Stimulated activated CD8-positive, alpha-beta memory T cell treated with anti-CD3 and anti-CD28 coated beads, Interleukin-4, amount 100 ng/mL, for 24 hours (primary cell): ENCODE measurements at regions not wholly inside any gene's neighbourhood (a gene's known extent, or its start where the extent isn't known, plus 50 kb on each side); places are given as distances from the start of the nearest gene placed in this dataset.

ENCODE experiments used
- DNase-seq: peaks from one replicate; pipeline ENCODE4 v3.0.0-alpha.2; 2020; ENCODE audit warnings: low read depth

DNA sequence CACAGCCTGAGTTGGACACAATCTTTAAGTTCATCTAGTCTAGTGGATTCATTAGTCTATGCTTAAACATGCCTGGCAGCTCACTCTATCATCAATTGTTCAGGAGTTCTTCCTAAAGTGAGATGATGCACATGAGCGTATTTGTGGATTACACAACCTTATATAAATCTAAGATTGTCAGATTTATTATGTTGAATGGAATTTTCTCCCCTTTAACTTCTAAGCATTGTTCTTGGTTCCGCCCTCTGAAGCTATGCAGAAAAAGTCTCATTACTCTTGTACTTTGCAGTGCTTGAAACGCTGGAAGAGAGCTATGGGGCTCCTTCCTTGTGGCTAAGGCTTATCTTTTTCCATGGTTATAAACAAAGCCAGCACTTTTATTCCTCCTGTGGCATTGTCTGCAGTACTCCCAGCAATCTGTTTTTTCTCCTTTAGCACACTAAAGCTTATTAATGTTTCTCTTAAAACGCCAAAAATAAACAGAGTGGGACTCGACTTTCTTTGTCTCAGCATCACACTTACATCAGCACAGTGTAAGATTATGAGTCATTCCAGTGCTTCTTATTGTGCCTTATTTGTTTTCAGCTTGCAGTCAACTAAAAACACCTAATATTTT is 316.8 kb upstream of the CAMK1G start:
- DNase-seq, result no peak

DNA sequence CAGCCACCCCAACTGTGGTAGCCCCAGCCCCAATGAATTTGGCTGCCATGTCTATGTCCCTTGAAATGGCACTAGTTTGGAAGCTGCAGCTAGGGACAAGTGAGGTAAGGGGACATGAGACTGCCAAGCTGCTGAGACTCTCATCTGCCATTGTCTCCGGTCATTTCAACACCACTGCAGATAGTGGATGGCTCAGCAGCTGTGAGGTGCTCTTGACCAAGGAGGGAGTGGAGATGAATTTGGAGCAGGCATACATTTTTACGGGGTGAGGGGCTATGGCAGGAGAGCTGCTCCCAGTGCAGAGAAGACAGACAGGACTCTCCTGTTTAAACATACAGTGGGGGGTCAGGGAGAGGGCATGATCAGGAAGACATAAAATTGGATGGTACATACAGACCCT is 315.5 kb upstream of the CAMK1G start:
- DNase-seq, result no peak

DNA sequence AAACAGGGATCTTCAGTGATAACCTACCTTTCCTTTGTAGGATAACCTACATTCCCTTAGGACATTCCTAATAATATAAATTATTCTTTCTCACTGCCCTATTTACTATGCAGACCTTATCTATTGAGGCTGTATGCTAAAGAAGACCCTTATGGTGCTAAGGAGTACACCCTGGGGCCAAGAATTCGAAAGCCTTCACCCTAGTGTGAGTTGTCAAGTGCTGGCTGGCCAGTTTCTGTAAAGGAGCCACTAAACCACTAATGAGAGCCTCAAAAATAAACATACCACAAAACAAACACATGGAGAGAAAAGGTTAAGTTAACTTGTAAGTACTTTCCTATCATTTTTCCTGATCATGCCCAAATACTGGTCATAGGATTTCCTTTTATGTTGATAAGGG is 315.0 kb upstream of the CAMK1G start:
- no peak for DNase-seq

DNA sequence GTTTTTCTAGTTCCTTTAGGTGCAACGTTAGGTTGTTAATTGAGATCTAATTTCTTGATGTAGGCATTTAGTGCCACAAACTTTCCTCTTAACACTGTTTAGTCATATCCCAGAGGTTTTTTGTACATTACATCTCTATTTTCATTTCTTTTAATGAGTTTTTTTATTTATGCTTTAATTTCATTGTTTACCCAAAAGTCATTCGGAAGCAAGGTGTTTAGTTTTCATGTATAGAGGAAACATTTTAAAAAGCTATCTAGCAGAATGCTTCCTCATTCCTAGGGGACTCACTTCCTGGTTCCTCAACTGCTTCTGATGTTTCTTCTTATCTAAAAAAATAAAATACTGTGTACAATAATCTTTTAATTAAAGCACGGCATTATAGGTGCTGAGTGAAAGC is 307.2 kb upstream of the CAMK1G start:
- no peak for DNase-seq

DNA sequence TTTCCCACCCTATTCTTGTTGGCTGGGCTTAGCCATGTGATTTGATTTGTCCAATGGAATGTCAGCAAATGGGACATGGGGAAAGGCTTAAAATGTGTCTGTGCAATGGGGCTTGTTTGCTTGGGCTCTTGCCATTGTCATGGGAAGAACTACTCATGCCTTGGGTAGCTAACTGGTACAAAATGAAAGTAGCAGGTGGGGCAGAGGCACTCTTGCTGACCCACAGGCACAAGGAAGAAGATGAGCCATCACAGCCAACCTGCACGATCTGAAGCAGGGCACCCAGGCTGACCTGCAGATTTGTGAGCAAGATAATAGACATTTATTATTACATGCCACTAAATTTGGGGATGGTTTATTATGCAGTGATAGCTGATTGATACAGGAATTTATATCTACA is 305.9 kb upstream of the CAMK1G start:
- no peak for DNase-seq

DNA sequence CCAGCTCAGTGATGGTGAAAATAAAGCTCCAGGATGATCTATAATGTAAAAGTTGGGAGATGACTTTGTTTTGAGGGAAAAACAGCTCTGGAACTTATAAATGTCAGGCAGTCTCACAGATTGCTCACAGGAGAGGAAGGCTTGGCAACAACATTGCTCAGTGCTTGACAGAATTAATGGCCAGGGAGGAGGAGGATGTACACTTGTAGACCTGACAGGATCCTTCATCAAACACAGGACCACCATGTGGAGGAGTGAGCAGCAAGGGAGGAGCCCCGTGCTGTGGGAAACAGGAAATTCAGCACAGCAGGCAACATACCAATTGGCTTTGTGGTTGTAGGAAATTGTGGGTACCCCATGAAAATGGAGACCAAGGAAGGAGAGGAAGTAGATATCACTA is 291.8 kb upstream of the CAMK1G start:
- DNase-seq, result no peak

DNA sequence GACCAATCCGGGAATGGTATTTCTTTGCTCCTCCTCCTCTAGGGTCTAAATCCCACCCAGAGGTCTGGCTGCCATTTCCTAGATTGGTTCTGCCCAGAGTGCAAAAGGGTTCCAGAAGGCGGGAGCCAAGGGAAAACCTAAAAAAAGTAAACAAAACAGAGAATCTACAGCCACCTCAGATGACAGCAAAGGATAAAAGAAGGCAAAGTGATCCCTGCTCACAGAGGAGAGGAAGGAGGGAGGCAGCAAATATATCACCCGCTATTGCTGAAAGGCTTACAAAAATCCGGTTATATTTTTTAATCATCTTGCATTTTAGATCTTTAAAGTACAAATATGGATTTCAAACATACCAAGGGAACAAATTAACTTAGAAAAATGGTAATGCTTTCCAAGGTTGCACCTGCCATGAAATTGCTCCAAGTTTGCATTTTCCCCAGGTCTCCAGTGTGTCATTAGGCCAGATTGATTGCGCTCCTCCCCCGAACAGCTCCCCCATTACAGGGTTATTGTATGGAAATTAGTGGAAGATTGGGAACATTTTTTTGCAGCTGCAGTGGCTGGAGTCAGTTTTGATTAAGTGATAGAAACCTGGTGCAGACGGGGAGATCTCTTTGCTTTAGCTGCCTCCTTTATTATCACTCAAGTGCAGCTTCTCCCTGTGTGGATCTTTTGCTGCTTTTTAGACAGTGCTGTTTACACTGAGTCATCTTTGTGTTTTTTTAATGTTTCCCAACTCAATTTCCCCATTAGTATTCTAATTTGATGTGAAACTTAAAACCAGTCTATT is 280.5 kb upstream of the CAMK1G start:
- no peak for DNase-seq

DNA sequence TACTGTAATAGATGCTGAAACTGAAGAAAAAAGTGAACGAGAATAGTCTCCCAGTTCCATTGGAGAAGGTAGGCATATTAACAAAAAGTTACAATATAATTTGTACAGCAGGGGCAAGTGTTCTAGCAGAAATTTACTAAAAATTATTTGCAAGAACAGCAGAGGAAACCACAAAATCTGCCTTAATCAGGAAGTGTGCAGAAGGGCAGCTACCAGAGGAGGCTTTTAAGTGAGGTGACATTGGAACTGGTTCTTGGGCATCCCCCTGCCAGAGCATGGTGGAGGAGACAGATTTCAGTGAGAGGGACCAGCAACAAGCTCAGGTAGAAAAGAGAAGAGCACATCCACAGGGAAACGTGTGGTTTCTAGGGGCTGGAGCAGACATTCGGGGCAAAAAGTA is 279.3 kb upstream of the CAMK1G start:
- DNase-seq, result no peak

DNA sequence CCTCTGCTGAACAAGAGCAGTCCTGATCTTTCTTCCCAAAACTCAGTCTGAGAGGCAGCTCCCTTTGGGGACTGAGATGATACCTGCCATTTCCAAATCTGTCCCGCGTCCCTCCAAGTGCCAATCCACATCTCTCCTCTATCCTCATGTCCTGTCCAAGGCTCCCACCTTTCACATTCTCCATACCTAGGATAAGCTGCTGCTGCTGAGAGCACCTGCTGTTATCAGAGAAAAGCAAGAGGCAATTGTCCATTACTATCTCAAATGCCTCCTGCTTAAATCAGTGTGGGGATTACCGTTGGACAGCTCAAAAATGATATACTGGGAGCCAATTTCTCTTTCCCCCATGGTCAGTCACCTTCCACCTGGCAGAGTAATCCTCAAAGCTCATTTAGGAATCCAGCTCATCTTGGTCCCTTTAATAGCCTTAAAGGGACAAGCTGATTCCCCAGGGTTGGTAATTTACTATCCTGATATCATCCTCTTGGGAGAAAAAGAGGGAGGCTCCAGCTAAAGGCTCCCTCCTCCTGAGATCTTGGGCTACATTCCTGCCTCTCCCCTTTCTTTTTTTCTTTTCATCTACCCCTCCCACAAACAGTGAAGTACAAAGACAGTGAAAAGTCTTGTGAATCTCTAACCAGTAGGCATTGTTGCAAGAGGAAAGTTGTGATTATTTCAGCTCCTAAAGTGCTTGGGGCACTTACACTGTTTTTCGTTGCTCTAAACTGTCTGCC is 278.1 kb upstream of the CAMK1G start:
- no peak for DNase-seq

DNA sequence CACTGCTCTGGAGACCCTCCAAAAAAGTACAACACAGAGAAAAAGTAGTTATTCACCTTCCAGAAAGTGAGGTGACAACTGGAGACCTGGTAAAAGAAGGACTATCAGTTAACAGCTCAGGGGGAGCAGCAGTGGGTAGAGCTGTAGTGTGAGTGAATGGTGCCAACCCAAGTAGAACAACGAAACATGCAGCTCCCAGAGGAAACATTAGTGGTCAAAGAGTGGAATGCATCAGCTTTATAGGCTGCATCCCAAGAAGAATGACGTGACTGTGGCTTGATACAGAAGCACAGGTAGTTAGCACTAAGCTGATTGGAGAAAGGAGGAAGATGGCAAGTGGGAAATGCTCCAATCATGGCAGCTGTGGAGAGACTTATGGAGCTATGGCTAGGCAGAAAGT is 275.7 kb upstream of the CAMK1G start:
- DNase-seq, result no peak

DNA sequence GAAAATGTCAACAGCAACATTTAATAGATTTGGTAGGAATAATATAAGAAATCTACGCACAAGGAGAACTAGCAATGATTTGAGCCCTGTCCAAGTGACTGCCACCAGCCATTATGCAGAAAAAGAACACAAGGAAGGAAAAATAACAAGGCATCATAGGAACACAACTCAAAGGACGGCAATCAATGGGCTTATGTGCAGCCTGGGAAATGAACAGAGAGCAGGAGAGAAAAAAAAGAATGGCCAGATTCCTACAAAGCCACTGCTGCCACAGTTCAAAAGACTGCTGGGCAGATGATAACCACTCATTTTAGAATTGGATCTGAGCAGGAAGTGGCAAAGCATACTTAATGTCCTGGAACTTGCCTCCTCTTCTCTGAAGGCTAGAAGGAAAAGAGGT is 274.3 kb upstream of the CAMK1G start:
- DNase-seq, result no peak

DNA sequence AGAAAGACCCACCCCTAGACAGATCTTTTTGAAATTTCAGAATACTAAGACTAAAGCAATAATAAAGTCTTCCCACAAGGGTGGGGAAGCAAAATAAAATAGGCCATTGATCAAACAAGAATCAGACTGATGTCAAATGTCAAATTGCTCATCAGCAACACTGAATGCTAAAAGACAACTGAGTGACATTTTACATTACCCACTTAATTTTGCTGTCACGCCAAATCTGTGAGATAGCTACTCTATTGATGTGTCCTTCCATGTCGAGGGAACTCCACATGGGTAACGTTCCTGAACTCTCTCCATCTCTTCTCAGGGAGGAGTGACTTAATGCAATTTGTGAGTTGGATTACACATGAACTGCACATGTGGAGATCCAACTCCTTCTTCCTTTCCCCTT is 271.7 kb upstream of the CAMK1G start:
- no peak for DNase-seq

DNA sequence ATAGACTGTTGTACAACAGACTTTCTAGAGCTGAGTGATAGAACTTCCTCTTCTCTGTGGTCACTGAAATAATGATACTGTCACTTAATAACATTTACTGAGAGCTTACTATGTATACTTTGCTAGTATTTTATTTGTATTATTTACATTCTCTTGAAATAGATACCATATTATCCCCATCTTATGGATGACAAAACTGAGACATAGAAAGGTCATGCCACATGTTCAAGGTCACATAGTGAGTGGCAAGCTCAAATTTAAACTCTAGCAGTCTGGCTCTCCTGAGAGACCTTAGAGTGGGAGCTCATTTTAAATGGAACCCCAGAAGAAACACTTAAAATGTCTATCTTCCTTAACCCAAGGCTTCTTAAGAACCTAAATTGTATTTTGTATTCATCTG is 266.6 kb upstream of the CAMK1G start:
- no peak for DNase-seq

DNA sequence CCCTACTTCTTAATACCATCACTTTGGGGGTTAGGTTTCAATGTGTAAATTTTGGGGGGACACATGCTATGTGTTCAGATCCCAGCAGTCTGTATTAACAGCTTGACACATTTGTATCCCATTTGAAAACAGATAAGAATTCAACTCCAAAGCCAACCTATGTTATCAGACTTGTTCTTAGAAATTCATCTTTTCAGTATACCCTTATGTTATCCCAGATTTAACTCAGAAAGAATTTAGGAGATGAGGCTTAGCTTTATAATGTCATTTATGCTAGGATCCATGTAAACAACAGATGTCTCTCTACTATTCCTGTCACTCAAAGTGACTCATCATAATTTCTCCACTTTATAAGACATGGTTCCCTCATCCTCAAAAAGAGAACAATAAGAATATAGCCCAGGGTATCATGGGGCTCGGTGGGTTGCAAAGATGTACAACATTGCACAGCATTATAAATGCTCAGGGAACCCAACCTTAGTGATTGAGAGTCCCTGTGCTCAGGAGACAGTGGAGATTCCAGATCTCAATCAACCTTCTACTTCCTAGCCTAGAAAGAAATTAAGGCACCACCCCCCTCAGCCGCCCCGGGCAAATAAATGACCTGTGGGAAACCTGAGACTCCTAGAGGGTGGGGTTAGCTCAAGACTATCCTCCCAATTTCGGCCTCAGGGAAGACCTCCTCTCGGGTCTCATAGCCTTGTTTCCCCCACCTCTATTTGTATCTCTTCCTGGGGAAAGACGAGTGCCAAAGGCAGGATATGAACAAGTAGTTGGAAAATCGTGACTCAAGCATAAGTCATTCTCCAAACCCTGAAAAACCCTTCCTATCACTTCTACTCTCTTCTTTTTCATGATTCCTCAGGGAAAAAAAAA is 265.1 kb upstream of the CAMK1G start:
- no peak for DNase-seq

DNA sequence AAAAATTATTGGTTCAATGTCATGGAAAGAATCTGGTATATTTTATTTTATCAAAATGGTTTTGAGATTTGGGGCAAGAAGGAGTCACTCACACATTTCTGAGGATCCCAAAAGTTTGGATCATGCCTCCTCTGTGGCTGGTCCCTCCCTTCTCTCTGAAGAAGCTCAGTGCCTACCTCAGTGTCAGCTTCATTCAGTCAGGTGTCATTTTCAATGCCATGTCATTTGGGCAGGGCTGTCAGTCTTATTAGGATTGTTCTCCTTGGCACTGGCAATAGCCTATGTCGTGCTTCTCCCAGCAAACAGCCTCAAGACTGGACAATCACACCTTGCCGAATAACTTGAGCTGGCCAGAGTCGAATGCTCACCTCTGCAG is 264.5 kb upstream of the CAMK1G start:
- DNase-seq, result no peak

DNA sequence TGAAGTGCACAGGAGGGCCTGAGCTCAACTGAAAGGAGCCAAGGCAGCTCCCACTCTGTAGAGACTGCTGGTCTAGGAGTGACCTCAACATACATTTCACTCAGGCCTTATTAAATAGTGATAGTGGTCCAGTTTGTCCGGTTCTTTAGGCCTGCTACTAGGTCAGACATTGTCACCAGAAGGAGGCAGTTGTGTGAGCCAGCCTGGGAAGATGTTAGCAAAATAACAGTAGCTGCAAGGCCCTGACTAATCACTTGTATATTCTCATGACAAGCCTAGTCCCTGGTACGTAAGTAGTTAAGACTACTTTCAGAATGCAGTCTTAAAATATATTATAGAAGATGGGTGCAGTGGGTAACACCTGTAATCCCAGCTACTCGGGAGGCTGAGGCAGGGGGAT is 264.0 kb upstream of the CAMK1G start:
- DNase-seq, result no peak

DNA sequence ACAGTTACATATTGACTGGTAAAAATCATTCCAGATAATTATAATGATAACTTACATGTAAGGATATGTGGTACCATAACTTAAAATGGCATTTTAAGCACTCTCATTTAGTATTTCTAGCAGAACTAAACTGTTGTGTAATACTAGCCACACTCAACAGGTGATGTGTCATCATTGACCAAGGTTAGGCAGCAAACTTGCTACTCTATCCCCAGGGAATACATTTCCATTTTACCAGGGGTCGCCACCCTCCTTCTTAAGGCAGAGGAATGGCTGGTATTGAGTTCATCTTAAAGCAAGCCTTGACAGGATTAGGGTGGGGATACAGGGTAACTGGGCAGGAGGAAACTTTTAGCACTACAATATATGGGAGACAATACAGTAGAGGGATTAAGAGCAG is 259.8 kb upstream of the CAMK1G start:
- no peak for DNase-seq

DNA sequence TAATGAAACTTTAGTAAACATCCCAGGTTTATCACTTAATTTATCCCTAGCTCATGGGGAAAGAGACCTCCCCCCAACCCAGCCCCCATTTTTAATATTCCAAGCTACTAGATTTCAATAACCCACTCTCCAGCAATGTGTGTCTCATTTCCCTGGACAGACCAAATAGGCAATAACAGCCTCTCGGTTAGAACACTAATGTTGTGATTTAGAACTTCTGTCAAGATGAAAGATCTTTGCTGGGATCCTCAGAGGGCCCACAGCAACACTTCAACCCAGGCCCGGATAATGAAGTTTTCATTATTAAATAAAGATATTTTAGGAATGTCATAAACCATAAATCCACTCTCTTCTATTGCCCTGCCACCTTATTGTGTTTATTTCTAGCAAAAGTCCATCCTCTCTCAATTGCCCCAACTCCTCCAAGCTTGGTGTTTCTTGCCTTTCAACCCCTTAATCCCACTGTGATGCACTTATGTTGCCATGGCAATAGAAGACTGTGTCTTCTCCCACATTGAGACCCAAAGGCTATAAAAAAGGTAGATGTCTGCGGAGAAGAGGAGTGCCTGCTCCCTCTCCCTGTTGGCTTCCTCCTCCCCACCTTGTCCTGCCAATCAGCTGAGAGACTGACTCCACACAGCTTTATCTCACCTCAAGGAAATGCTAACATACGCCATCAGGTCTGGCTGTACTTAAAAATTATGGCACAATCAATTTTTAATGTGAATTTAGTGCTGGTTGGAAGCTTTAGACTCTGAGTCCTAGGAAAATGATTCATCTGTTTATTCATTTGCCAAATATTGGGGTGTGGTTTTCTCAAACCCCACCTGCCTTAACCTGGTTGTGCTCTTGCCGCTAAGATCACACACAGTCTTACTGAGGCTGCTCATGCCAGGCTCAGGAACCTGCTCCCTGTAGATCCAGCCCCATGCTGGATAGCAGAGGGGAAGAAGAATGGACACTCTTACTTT is 258.3 kb upstream of the CAMK1G start:
- DNase-seq, result no peak

DNA sequence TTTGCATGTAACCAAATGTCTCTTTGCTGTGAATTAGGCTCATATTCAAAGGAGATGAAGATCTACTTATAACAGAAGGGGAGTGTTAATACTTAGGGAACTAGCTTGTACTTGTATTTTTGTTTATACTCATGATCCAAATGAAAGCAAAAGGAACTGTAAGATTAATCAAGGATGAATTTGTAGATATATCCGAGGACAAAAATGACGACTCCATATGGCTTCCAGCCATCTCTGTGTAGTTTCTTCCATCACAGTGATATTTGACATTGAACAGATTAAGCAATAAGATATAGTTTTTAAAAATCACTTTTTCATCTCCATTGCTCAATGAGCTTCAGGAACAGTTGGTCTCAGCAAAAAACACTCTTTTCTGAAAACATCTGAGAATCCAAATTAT is 257.4 kb upstream of the CAMK1G start:
- no peak for DNase-seq

DNA sequence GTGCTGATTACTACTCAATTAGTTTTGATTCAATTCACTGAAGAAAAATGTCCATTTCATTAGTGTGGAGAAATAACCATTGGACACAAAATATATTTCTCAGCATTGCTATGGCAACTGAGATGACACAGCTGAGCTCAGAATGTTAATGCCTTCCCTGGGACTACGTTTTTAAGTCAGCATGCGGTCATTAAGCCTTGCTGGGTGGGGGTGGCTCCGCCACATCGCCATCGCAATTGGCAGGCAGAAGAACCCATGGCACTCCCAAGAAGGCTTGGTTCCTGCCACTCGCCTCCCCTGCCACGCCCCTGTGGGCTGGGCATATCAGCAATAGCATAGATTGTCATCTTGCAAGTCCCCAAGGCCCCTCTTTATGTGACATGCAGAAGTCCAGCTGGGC is 256.7 kb upstream of the CAMK1G start:
- DNase-seq, result no peak

DNA sequence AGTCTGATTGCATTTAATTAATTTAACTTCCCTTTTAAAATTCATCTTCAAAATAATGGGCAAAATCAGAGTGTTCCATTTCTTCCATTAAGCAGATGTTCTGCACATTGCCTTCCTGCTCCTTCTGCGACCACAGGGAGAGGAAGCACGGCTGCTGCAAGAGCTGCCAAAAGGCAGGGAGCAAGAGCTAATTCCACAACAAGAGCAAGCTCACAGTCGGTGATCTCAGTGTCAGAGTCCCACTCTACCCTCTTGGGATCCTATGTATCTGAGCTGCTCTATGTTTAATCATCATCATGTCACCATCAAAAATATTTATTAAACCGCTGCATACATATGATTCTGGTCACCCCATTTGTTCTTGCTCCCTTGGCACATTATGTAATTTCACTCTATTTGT is 255.3 kb upstream of the CAMK1G start:
- no peak for DNase-seq
